MM.1S (cell line): ENCODE measurements at regions not wholly inside any gene's neighbourhood (a gene's known extent, or its start where the extent isn't known, plus 50 kb on each side); places are given as distances from the start of the nearest gene placed in this dataset.

Experiments used
- DNase-seq: peaks from one replicate; pipeline ENCODE4 v3.0.0-alpha.2; 2015
- H2AFZ ChIP-seq: fragments of 300-600 bp; sonication (generic); 2 replicates; pipeline ENCODE4 v1.6.0; 2016; ENCODE audit warnings: antibody characterized with exemption, low read length
- H3F3A ChIP-seq: fragments of 300-600 bp; sonication (generic); 2 replicates; pipeline ENCODE4 v1.6.1; 2016; ENCODE audit warnings: mild to moderate bottlenecking, antibody characterized with exemption, low read length, moderate library complexity, mixed read lengths; ENCODE audit not compliant: insufficient read depth
- H3K27ac ChIP-seq: fragments of 300-600 bp; sonication (generic); 2 replicates; pipeline ENCODE4 v1.5.1; 2016; ENCODE audit warnings: mild to moderate bottlenecking, low read length
- H3K27me3 ChIP-seq: fragments of 300-600 bp; sonication (generic); replicated peaks from 2 replicates; pipeline ENCODE4 v1.6.0; 2016; ENCODE audit warnings: low read length; ENCODE audit not compliant: insufficient read depth
- H3K36me3 ChIP-seq: fragments of 300-600 bp; sonication (generic); replicated peaks from 2 replicates; pipeline ENCODE4 v1.6.1; 2016; ENCODE audit warnings: mild to moderate bottlenecking, low read length, mixed read lengths; ENCODE audit not compliant: insufficient read depth
- H3K4me1 ChIP-seq: fragments of 300-600 bp; sonication (generic); 2 replicates; pipeline ENCODE4 v1.6.1; 2016; ENCODE audit warnings: low read length, mixed read lengths
- H3K4me2 ChIP-seq: fragments of 300-600 bp; sonication (generic); 2 replicates; pipeline ENCODE4 v1.6.0; 2016; ENCODE audit warnings: low read depth, low read length
- H3K4me3 ChIP-seq: fragments of 300-600 bp; sonication (generic); 2 replicates; pipeline ENCODE4 v1.5.1; 2016; ENCODE audit warnings: low read length, mixed read lengths
- H3K79me2 ChIP-seq: fragments of 300-600 bp; sonication (generic); 2 replicates; pipeline ENCODE4 v1.6.1; 2016; ENCODE audit warnings: mixed run types, low read length, mixed read lengths
- H3K9ac ChIP-seq: fragments of 300-600 bp; sonication (generic); 2 replicates; pipeline ENCODE4 v1.6.1; 2016; ENCODE audit warnings: low read length, mixed read lengths
- H3K9me2 ChIP-seq: fragments of 300-600 bp; sonication (generic); replicated peaks from 2 replicates; pipeline ENCODE4 v1.6.1; 2016; ENCODE audit warnings: mild to moderate bottlenecking, low read length, mixed read lengths; ENCODE audit not compliant: insufficient read depth
- H3K9me3 ChIP-seq: fragments of 300-600 bp; sonication (generic); replicated peaks from 2 replicates; pipeline ENCODE4 v1.6.1; 2016; ENCODE audit warnings: mild to moderate bottlenecking, low read length, mixed read lengths; ENCODE audit not compliant: insufficient read depth
- H4K20me1 ChIP-seq: fragments of 300-600 bp; sonication (generic); 2 replicates; pipeline ENCODE4 v1.6.1; 2016; ENCODE audit warnings: mild to moderate bottlenecking, low read length, moderate library complexity, mixed read lengths; ENCODE audit not compliant: insufficient read depth
- CTCF ChIP-seq: fragments of 300-600 bp; sonication (generic); IDR thresholded peaks from 2 replicates; pipeline ENCODE4 v1.5.1; 2016; ENCODE audit warnings: antibody characterized with exemption, low read length, mixed read lengths
- EZH2 ChIP-seq: fragments of 300-600 bp; sonication (generic); optimal IDR thresholded peaks from 2 replicates; pipeline ENCODE3; 2017; ENCODE audit warnings: low read depth, mild to moderate bottlenecking, antibody characterized with exemption, low read length, mixed read lengths
- EZH2phosphoT487 ChIP-seq: fragments of 300-600 bp; sonication (generic); IDR thresholded peaks from 2 replicates; pipeline ENCODE4 v1.6.1; 2018; ENCODE audit warnings: antibody characterized with exemption, low read length

GRCh38 chr3:174439331-174440252 lies 419.5 kb upstream of the NAALADL2 start:
- Histone ChIP-seq H3K9me3 (no peaks in the 10 kb centered on the region), H3K36me3 (no peaks in the 10 kb centered on the region), H3K4me1 (peaks cover 24% of the 10 kb centered on the region), H3K79me2 (no peaks in the 10 kb centered on the region), H3K27ac (no peak overlapping the region), H3K4me2 (peak overlapping the region; percentile 82), H3K9me2 (no peaks in the 10 kb centered on the region), H2AFZ (peak overlapping the region; percentile 80), H3K4me3 (peak overlapping the region; percentile 82), H3F3A (peaks cover 13% of the 10 kb centered on the region), H3K9ac (no peak overlapping the region; the same call in 1 of the 2 replicates), H4K20me1 (no peaks in the 10 kb centered on the region), H3K27me3 (no peaks in the 10 kb centered on the region)
- TF ChIP-seq EZH2phosphoT487 (no peak), EZH2 (no peak), CTCF (no peak)
- DNase-seq, result no peak

- H3K9ac ChIP-seq, result peak overlapping the region; percentile 87
These were observed 418.9 kb upstream of the NAALADL2 start for GRCh38 chr3:174440253-174440701.

More at GRCh38 chr3:174440253-174440701, 418.9 kb upstream of the NAALADL2 start:
- Histone ChIP-seq H3K27me3 (no peaks in the 10 kb centered on the region), H3K4me1 (peaks cover 24% of the 10 kb centered on the region), H3K9me2 (no peaks in the 10 kb centered on the region), H3F3A (peaks cover 13% of the 10 kb centered on the region), H3K4me3 (peak overlapping the region; percentile 82), H3K4me2 (peak overlapping the region; percentile 82), H3K79me2 (no peaks in the 10 kb centered on the region), H2AFZ (peak overlapping the region; percentile 80), H3K9me3 (no peaks in the 10 kb centered on the region), H4K20me1 (no peaks in the 10 kb centered on the region), H3K27ac (peak overlapping the region; percentile 89; the same call in 1 of the 2 replicates), H3K36me3 (no peaks in the 10 kb centered on the region)
- no peak for DNase-seq
- TF ChIP-seq EZH2 (no peak), EZH2phosphoT487 (no peak), CTCF (no peak)
